H9 (cell line): ENCODE measurements at regions not wholly inside any gene's neighbourhood (a gene's known extent, or its start where the extent isn't known, plus 50 kb on each side); places are given as distances from the start of the nearest gene placed in this dataset.

Experiments
- DNase-seq: peaks from one replicate; pipeline ENCODE4 v3.0.0-alpha.2; 2017
- H2AFZ ChIP-seq: one replicate; pipeline ENCODE4 v1.6.1; 2013; ENCODE audit warnings: mild to moderate bottlenecking, low read length, control low read depth, moderate library complexity
- H2AK5ac ChIP-seq: 2 replicates; pipeline ENCODE4 v1.6.1; 2013; ENCODE audit warnings: low read length, control low read depth, mixed read lengths; ENCODE audit not compliant: insufficient read length
- H2BK120ac ChIP-seq: one replicate; pipeline ENCODE4 v1.6.1; 2013; ENCODE audit warnings: low read depth, mild to moderate bottlenecking, low read length, control low read depth, inconsistent platforms; ENCODE audit not compliant: poor library complexity, severe bottlenecking
- H2BK12ac ChIP-seq: 2 replicates; pipeline ENCODE4 v1.6.1; 2013; ENCODE audit warnings: low read length, control low read depth, mixed read lengths, low read depth; ENCODE audit not compliant: insufficient read length
- H2BK15ac ChIP-seq: 2 replicates; pipeline ENCODE4 v1.6.1; 2013; ENCODE audit warnings: low read depth, low read length, control low read depth
- H2BK20ac ChIP-seq: one replicate; pipeline ENCODE4 v1.6.1; 2013; ENCODE audit warnings: low read depth, mild to moderate bottlenecking, low read length, control low read depth, inconsistent platforms; ENCODE audit not compliant: poor library complexity, severe bottlenecking
- H2BK5ac ChIP-seq: 2 replicates; pipeline ENCODE4 v1.6.1; 2013; ENCODE audit warnings: low read length, control low read depth, mixed read lengths; ENCODE audit not compliant: insufficient read length
- H3K14ac ChIP-seq: 2 replicates; pipeline ENCODE4 v1.6.1; 2013; ENCODE audit warnings: low read length, control low read depth; ENCODE audit not compliant: insufficient read depth
- H3K18ac ChIP-seq: 2 replicates; pipeline ENCODE4 v1.6.1; 2013; ENCODE audit warnings: low read depth, mild to moderate bottlenecking, mixed read lengths, low read length, control low read depth; ENCODE audit not compliant: insufficient read length
- H3K23ac ChIP-seq: 2 replicates; pipeline ENCODE4 v1.6.1; 2013; ENCODE audit warnings: low read length, control low read depth, mixed read lengths, low read depth; ENCODE audit not compliant: insufficient read length
- H3K23me2 ChIP-seq: 2 replicates; pipeline ENCODE4 v1.6.1; 2013; ENCODE audit warnings: low read depth, mild to moderate bottlenecking, mixed read lengths, low read length, control low read depth; ENCODE audit not compliant: insufficient read length, poor library complexity, severe bottlenecking
- H3K27ac ChIP-seq: 2 replicates; pipeline ENCODE4 v1.5.1; 2013; ENCODE audit warnings: low read length, control low read depth, mixed read lengths, low read depth; ENCODE audit not compliant: insufficient read length
- H3K27me3 ChIP-seq: 2 replicates; pipeline ENCODE4 v1.6.1; 2013; ENCODE audit warnings: low read length, control low read depth, inconsistent platforms; ENCODE audit not compliant: insufficient read depth
- H3K4ac ChIP-seq: 2 replicates; pipeline ENCODE4 v1.6.1; 2013; ENCODE audit warnings: low read depth, mild to moderate bottlenecking, control low read depth, inconsistent platforms, low read length, moderate library complexity
- H3K4me1 ChIP-seq: 2 replicates; pipeline ENCODE4 v1.6.1; 2013; ENCODE audit warnings: low read length, control low read depth, inconsistent platforms; ENCODE audit not compliant: insufficient read depth
- H3K4me2 ChIP-seq: 2 replicates; pipeline ENCODE4 v1.6.1; 2013; ENCODE audit warnings: low read length, control low read depth, mixed read lengths; ENCODE audit not compliant: insufficient read length, insufficient read depth
- H3K56ac ChIP-seq: 2 replicates; pipeline ENCODE4 v1.6.1; 2013; ENCODE audit warnings: low read depth, mild to moderate bottlenecking, mixed read lengths, low read length, control low read depth; ENCODE audit not compliant: insufficient read length
- H3K79me1 ChIP-seq: 2 replicates; pipeline ENCODE4 v1.6.1; 2013; ENCODE audit warnings: low read depth, mild to moderate bottlenecking, moderate library complexity, low read length, control low read depth, inconsistent platforms; ENCODE audit not compliant: insufficient read depth, poor library complexity, severe bottlenecking
- H3K79me2 ChIP-seq: 2 replicates; pipeline ENCODE4 v1.6.1; 2013; ENCODE audit warnings: low read length, control low read depth, inconsistent platforms; ENCODE audit not compliant: insufficient read depth
- H3K9ac ChIP-seq: 2 replicates; pipeline ENCODE4 v1.6.1; 2013; ENCODE audit warnings: low read length, control low read depth, mixed read lengths; ENCODE audit not compliant: insufficient read length; ENCODE audit errors: extremely low read depth
- H3K9me3 ChIP-seq: one replicate; pipeline ENCODE4 v1.6.1; 2013; ENCODE audit warnings: low read depth, low read length, inconsistent platforms; ENCODE audit not compliant: control insufficient read depth
- H3T11ph ChIP-seq: one replicate; pipeline ENCODE4 v1.6.1; 2013; ENCODE audit warnings: mild to moderate bottlenecking, low read length, control low read depth, inconsistent platforms
- H4K20me1 ChIP-seq: one replicate; pipeline ENCODE4 v1.6.1; 2013; ENCODE audit not compliant: control insufficient read depth, insufficient read length, insufficient read depth
- H4K5ac ChIP-seq: 2 replicates; pipeline ENCODE4 v1.6.1; 2013; ENCODE audit warnings: low read depth, mild to moderate bottlenecking, mixed read lengths, low read length, control low read depth; ENCODE audit not compliant: insufficient read length
- H4K8ac ChIP-seq: replicated peaks from 2 replicates; pipeline ENCODE4 v1.6.1; 2013; ENCODE audit warnings: low read length, control low read depth, mixed read lengths, low read depth; ENCODE audit not compliant: insufficient read length
- H4K91ac ChIP-seq: 2 replicates; pipeline ENCODE4 v1.6.1; 2013; ENCODE audit warnings: low read depth, mild to moderate bottlenecking, moderate library complexity, mixed read lengths, low read length, control low read depth; ENCODE audit not compliant: insufficient read length
- H3K27ac Mint-ChIP-seq, 3 experiments: 2 replicates in 2 of 3; 3 replicates in 1 of 3; pipeline ENCODE4 v1.8.0; 2020 to 2021; ENCODE audit warnings: mixed read lengths in 3 of 3, mild to moderate bottlenecking in 1 of 3, moderate library complexity in 1 of 3
- H3K27me3 Mint-ChIP-seq: 2 replicates; pipeline ENCODE4 v1.8.0; 2021; ENCODE audit warnings: low read depth, mild to moderate bottlenecking, moderate library complexity, mixed read lengths
- H3K36me3 Mint-ChIP-seq, 3 experiments: 2 replicates in 2 of 3; 3 replicates in 1 of 3; pipeline ENCODE4 v1.8.0; 2020 to 2021; ENCODE audit warnings: low read depth in 3 of 3, mixed read lengths in 3 of 3; ENCODE audit not compliant: insufficient read depth in 1 of 3
- H3K4me1 Mint-ChIP-seq, 2 experiments: 2 replicates each; pipeline ENCODE4 v1.8.0; 2020; ENCODE audit warnings: mixed read lengths in 2 of 2
- H3K4me3 Mint-ChIP-seq, 2 experiments: 2 replicates in 1 of 2; 3 replicates in 1 of 2; pipeline ENCODE4 v1.8.0; 2020 to 2021; ENCODE audit warnings: mild to moderate bottlenecking in 2 of 2, mixed read lengths in 2 of 2, moderate library complexity in 1 of 2
- H3K9me3 Mint-ChIP-seq, 2 experiments: 2 replicates in 1 of 2; 3 replicates in 1 of 2; pipeline ENCODE4 v1.8.0; 2020; ENCODE audit warnings: mild to moderate bottlenecking in 2 of 2, mixed read lengths in 2 of 2, moderate library complexity in 1 of 2
- WGBS: extraction: QIAGEN DNeasy Blood & Tissue Kit; methylation state at CpG from one replicate; pipeline ENCODE4 v1.1.7; 2013; ENCODE audit warnings: missing lambda C conversion rate, low lambda C conversion rate, mixed read lengths; ENCODE audit not compliant: insufficient read length; ENCODE audit errors: extremely low coverage; 5-methylcytosine and 5-hydroxymethylcytosine counted together
- TF ChIP-seq, protein P1 (sequence below): fragments of 200-600 bp; sonication (generic); conservative IDR thresholded peaks from 3 replicates; pipeline ENCODE4 v1.8.0; 2021; ENCODE audit warnings: antibody characterized with exemption, mild to moderate bottlenecking

DNA sequence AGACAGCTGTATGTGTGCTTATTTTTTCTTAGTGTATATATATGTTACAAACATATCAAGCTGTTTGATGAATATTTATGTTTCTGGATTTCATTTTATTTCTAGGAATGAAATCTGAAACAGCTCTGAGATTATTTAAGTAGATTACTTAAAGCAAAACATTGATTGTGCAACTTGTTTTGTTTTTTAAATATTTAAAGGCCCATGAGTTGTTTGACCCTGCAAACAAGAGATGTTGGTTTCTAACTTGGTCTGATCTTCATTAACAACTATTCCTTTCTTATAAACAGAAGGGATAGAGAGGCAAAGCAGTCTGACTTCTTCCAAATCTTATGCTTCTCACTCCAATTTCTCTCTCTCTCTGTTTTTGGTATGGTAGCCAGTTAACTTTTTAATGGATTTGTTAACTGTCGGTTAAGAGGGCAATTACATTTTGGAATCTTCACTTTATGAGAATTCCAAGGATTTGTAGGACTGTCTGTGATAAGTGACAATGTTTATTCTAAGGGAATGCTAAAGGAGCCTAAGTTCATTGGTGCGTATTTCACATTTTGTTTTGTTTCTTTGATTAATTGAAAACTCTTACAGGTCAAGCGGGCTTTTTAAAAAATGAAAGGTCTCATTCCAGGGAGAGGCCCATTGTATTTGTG lies 102.6 kb upstream of the HMGA2 start:
- no peak overlapping the region for H3K4me3 Mint-ChIP-seq
- Histone ChIP-seq H4K20me1 (no peaks in the 10 kb centered on the region), H3K79me2 (no peaks in the 10 kb centered on the region), H4K8ac (no peak overlapping the region), H2BK120ac (no peak overlapping the region), H3K18ac (no peak overlapping the region), H3T11ph (no peak overlapping the region), H3K4me2 (no peak overlapping the region), H3K23ac (no peak overlapping the region), H4K5ac (no peak overlapping the region), H2BK5ac (no peak overlapping the region), H3K27ac (no peak overlapping the region), H3K4ac (no peak overlapping the region), H2AFZ (no peak overlapping the region), H3K9me3 (no peaks in the 10 kb centered on the region), H3K27me3 (no peaks in the 10 kb centered on the region), H3K56ac (no peak overlapping the region), H3K9ac (no peak overlapping the region), H2BK12ac (no peak overlapping the region), H3K14ac (no peak overlapping the region), H2BK15ac (no peak overlapping the region), H3K79me1 (no peaks in the 10 kb centered on the region), H2BK20ac (no peak overlapping the region), H4K91ac (no peak overlapping the region), H2AK5ac (no peak overlapping the region), H3K23me2 (no peaks in the 10 kb centered on the region), H3K4me1 (no peaks in the 10 kb centered on the region; the same call in 1 of the 2 replicates)
- H3K27ac Mint-ChIP-seq, result no peak overlapping the region
- H3K27me3 Mint-ChIP-seq, result peaks cover 4% of the 10 kb centered on the region; the same call in 1 of the 2 replicates
- no peak for DNase-seq
- TF ChIP-seq, protein P1, sequence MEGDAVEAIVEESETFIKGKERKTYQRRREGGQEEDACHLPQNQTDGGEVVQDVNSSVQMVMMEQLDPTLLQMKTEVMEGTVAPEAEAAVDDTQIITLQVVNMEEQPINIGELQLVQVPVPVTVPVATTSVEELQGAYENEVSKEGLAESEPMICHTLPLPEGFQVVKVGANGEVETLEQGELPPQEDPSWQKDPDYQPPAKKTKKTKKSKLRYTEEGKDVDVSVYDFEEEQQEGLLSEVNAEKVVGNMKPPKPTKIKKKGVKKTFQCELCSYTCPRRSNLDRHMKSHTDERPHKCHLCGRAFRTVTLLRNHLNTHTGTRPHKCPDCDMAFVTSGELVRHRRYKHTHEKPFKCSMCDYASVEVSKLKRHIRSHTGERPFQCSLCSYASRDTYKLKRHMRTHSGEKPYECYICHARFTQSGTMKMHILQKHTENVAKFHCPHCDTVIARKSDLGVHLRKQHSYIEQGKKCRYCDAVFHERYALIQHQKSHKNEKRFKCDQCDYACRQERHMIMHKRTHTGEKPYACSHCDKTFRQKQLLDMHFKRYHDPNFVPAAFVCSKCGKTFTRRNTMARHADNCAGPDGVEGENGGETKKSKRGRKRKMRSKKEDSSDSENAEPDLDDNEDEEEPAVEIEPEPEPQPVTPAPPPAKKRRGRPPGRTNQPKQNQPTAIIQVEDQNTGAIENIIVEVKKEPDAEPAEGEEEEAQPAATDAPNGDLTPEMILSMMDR, result no peak
- WGBS, result no CpG with 5 or more reads among the region's 3 CpGs
- H3K9me3 Mint-ChIP-seq, result no peaks in the 10 kb centered on the region; a peak in 1 of 5 replicates
- H3K36me3 Mint-ChIP-seq, result no peaks in the 10 kb centered on the region
- H3K4me1 Mint-ChIP-seq, result peaks cover 6 to 11% of the 10 kb centered on the region in 2 experiments
